HepG2 (cell line): ENCODE measurements at regions not wholly inside any gene's neighbourhood (a gene's known extent, or its start where the extent isn't known, plus 50 kb on each side); places are given as distances from the start of the nearest gene placed in this dataset.

ENCODE experiments used
- ATAC-seq: fragments of 200-7000 bp; cut with Tn5 transposase; 3 replicates; pipeline ENCODE4 v1.9.1; 2020; ENCODE audit warnings: mild to moderate bottlenecking, moderate library complexity
- BruUV-seq: library from RNA; stranded (reverse); fragments of 400-500 nt; replicated peaks from 2 replicates; lab custom pipeline; 2021; lab: Mats Ljungman, UMichigan
- CTCF ChIA-PET: fragments of 300-600 bp; formaldehyde crosslinking; extraction: SDS; loops from one replicate; lab custom pipeline; 2021; ENCODE audit warnings: low total read pairs, inconsistent platforms, low intra/inter-chr PET ratio; lab: Yijun Ruan, JAX
- POLR2A ChIA-PET: fragments of 350-600 bp; sonication (Branson Sonifier 250); formaldehyde crosslinking; loops from one replicate; lab custom pipeline; 2020; ENCODE audit warnings: antibody characterized with exemption, inconsistent platforms; lab: Yijun Ruan, JAX
- DNase-seq: peaks from one replicate; pipeline ENCODE4 v3.0.0-alpha.2; 2015; ENCODE audit warnings: low spot score
- FAIRE-seq: peaks from 3 replicates; lab custom pipeline; 2011; peaks lifted over from hg19 to GRCh38; lab: Jason Lieb, UNC
- H2AFZ ChIP-seq: one replicate; pipeline ENCODE4 v1.6.1; 2011; ENCODE audit warnings: low read length, inconsistent platforms
- H3K27ac ChIP-seq: fragments of 300-600 bp; 3 replicates; pipeline ENCODE4 v1.8.0; 2011; ENCODE audit warnings: mixed run types, mild to moderate bottlenecking, mixed read lengths, low read length, inconsistent platforms; ENCODE audit not compliant: insufficient read depth; ENCODE audit errors: extremely low read length
- H3K27me3 ChIP-seq, 2 experiments: fragments of 200-600 bp in 1 of 2; 2 replicates in 1 of 2; 3 replicates in 1 of 2; pipeline versions ENCODE4 v1.6.0 to v1.8.0; 2011; ENCODE audit warnings: low read length in 2 of 2, mild to moderate bottlenecking in 2 of 2, moderate library complexity in 2 of 2, inconsistent platforms in 1 of 2; ENCODE audit not compliant: insufficient read depth in 2 of 2, control insufficient read depth in 1 of 2
- H3K36me3 ChIP-seq, 2 experiments: fragments of 200-600 bp in 1 of 2; replicated peaks in 1 of 2; 2 replicates in 1 of 2; 3 replicates in 1 of 2; pipeline versions ENCODE4 v1.5.1 to v1.8.0; 2011; ENCODE audit warnings: low read length in 2 of 2, inconsistent platforms in 1 of 2; ENCODE audit not compliant: insufficient read depth in 2 of 2, control insufficient read depth in 1 of 2
- H3K4me1 ChIP-seq: 2 replicates; pipeline ENCODE4 v1.5.1; 2012; ENCODE audit warnings: low read length, inconsistent platforms; ENCODE audit not compliant: insufficient read depth
- H3K4me2 ChIP-seq: 2 replicates; pipeline ENCODE4 v1.6.0; 2011; ENCODE audit warnings: low read depth, low read length, inconsistent platforms
- H3K4me3 ChIP-seq, 3 experiments: fragments of 200-600 bp in 1 of 3; sonication (generic), shearing (Covaris generic) in 1 of 3; replicated peaks in 1 of 3; 2 replicates each; pipeline ENCODE4 v1.5.1; 2011 to 2016; ENCODE audit warnings: low read length in 3 of 3, inconsistent platforms in 2 of 3, low read depth in 2 of 3, mild to moderate bottlenecking in 2 of 3, control low read depth in 1 of 3, mixed read lengths in 1 of 3; ENCODE audit not compliant: insufficient read depth in 1 of 3
- H3K79me2 ChIP-seq: one replicate; pipeline ENCODE4 v1.6.1; 2011; ENCODE audit warnings: low read length, inconsistent platforms; ENCODE audit not compliant: insufficient read depth
- H3K9ac ChIP-seq: 2 replicates; pipeline ENCODE4 v1.6.0; 2011; ENCODE audit warnings: mild to moderate bottlenecking, low read depth, low read length, inconsistent platforms; ENCODE audit not compliant: insufficient read depth
- H3K9me3 ChIP-seq: 2 replicates; pipeline ENCODE4 v1.5.1; 2012; ENCODE audit warnings: mild to moderate bottlenecking, low read length
- H4K20me1 ChIP-seq: 2 replicates; pipeline ENCODE4 v1.6.0; 2011; ENCODE audit warnings: inconsistent platforms, mild to moderate bottlenecking, low read length, moderate library complexity; ENCODE audit not compliant: insufficient read depth
- CBFB ChIP-seq: sonication (generic); formaldehyde crosslinking; IDR thresholded peaks from 2 replicates; pipeline ENCODE4 v1.4.0; 2020; ENCODE audit warnings: missing genetic modification reagents
- CREM ChIP-seq, 2 experiments: sonication (generic) in 1 of 2; formaldehyde crosslinking in 1 of 2; IDR thresholded peaks; 2 replicates each; pipeline versions ENCODE4 v1.4.0 to v1.6.1; 2016 to 2020; ENCODE audit warnings: antibody characterized with exemption in 1 of 2, mild to moderate bottlenecking in 1 of 2, missing genetic modification reagents in 1 of 2
- ETV5 ChIP-seq: IDR thresholded peaks from 2 replicates; pipeline ENCODE4 v1.6.1; 2018; ENCODE audit warnings: missing biosample characterization, missing genetic modification reagents, inconsistent platforms, borderline replicate concordance
- FOXA3 ChIP-seq: IDR thresholded peaks from 2 replicates; pipeline ENCODE4 v1.6.1; 2016; ENCODE audit warnings: missing genetic modification reagents, missing compliant biosample characterization
- HOXA3 ChIP-seq: sonication (generic); formaldehyde crosslinking; IDR thresholded peaks from 2 replicates; pipeline ENCODE4 v1.5.0; 2020; ENCODE audit warnings: missing genetic modification reagents
- MLLT10 ChIP-seq: sonication (generic); formaldehyde crosslinking; IDR thresholded peaks from 2 replicates; pipeline ENCODE4 v1.4.0; 2020; ENCODE audit warnings: missing genetic modification reagents
- NFKB2 ChIP-seq: sonication (generic); formaldehyde crosslinking; IDR thresholded peaks from 2 replicates; pipeline ENCODE4 v1.4.0; 2020; ENCODE audit warnings: missing genetic modification reagents, borderline replicate concordance
- NR2F6 ChIP-seq, 2 experiments: IDR thresholded peaks; 2 replicates each; pipeline ENCODE4 v1.6.1; 2016; ENCODE audit warnings: antibody characterized with exemption in 1 of 2, mild to moderate bottlenecking in 1 of 2
- PAX8 ChIP-seq: sonication (generic); formaldehyde crosslinking; IDR thresholded peaks from 2 replicates; pipeline ENCODE4 v1.8.0; 2022; ENCODE audit warnings: mild to moderate bottlenecking, missing genetic modification reagents, borderline replicate concordance
- SMAD9 ChIP-seq: sonication (generic); formaldehyde crosslinking; IDR thresholded peaks from 2 replicates; pipeline ENCODE4 v1.5.1; 2020; ENCODE audit warnings: mild to moderate bottlenecking, missing genetic modification reagents
- SOX6 ChIP-seq, 2 experiments: fragments of 450-650 bp in 1 of 2; sonication (generic) in 1 of 2; formaldehyde crosslinking in 1 of 2; IDR thresholded peaks; 2 replicates each; pipeline versions ENCODE4 v1.4.0 to v1.6.1; 2017 to 2020; ENCODE audit warnings: antibody characterized with exemption in 1 of 2, mild to moderate bottlenecking in 1 of 2, missing genetic modification reagents in 1 of 2
- U2AF2 ChIP-seq: fragments of 200-400 bp; formaldehyde crosslinking; IDR thresholded peaks from 2 replicates; pipeline ENCODE4 v1.6.1; 2017; ENCODE audit warnings: low read depth, mild to moderate bottlenecking, low read length
- ZNF331 ChIP-seq: sonication (generic); formaldehyde crosslinking; IDR thresholded peaks from 2 replicates; pipeline ENCODE4 v1.4.0; 2020; ENCODE audit warnings: missing genetic modification reagents
- ZNF614 ChIP-seq: IDR thresholded peaks from 2 replicates; pipeline ENCODE4 v1.6.1; 2018; ENCODE audit warnings: missing biosample characterization, missing genetic modification reagents, inconsistent platforms, borderline replicate concordance
- ZNF773 ChIP-seq: sonication (generic); formaldehyde crosslinking; IDR thresholded peaks from 2 replicates; pipeline ENCODE4 v1.4.0; 2020; ENCODE audit warnings: missing genetic modification reagents, borderline replicate concordance
- WGBS: methylation state at CpG from one replicate; pipeline ENCODE4 v1.1.6; 2017; ENCODE audit warnings: low lambda C conversion rate; 5-methylcytosine and 5-hydroxymethylcytosine counted together
- in situ Hi-C: cut with HindIII; loops from 2 replicates; pipeline ENCODE4 v1.10.0; 2017; ENCODE audit warnings: low pct_unique_long_range_greater_than_20kb; ENCODE audit not compliant: extremely low pct_ligation_motif_present
- intact Hi-C: fragments of 100-400 bp; cut with micrococcal nuclease; formaldehyde crosslinking; loops from one replicate; pipeline ENCODE4 v1.10.0; 2022; ENCODE audit not compliant: unreplicated experiment
- TF ChIP-seq, protein P1 (sequence below): sonication (generic); formaldehyde crosslinking; IDR thresholded peaks from 2 replicates; pipeline ENCODE4 v1.8.0; 2022; ENCODE audit warnings: mild to moderate bottlenecking, missing genetic modification reagents, moderate library complexity

DNA sequence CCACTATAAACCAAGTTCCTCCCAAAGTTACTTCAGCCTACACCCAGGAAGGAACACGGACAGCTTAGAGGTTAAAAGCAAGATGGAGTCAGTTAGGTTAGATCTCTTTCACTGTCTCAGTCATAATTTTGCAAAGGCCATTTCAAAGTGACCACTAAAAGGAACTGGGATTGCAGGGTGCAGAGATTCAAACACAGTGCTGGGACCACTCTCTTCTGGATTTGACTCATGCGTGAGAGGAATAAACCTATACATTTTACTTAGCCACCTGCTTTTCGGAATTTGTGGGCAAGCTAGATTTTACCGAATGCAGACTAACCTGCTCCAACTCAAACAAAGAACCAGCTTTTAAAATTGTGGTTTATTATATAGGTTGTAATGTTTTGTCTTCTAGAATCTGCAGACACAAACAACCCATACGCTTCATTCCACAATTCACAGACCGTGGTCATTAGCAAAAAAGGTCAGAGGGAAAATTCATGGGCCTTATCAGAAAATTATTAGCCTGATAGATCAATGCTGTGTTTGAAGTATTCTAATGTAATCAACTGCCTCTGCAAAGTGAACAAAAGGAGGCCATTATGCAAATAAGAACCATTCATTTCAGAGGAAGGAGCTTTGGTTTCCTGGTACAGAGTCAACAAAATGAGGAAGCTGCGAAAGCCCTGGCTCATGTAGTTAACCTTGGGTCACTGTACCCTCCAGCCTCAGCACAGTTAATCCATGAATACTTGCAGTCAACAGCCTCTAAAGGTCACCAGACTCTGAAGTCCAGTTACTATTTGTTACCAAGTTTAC, 342.7 kb upstream of the KLF6 start (continued):
- TF ChIP-seq, protein P1, sequence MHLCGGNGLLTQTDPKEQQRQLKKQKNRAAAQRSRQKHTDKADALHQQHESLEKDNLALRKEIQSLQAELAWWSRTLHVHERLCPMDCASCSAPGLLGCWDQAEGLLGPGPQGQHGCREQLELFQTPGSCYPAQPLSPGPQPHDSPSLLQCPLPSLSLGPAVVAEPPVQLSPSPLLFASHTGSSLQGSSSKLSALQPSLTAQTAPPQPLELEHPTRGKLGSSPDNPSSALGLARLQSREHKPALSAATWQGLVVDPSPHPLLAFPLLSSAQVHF (CRISPR knock-in tag): no peak
- peak; percentile 51 for TF ChIP-seq NR2F6 (IDR thresholded peaks at IDR 0.05)
- no peak for TF ChIP-seq NR2F6 (CRISPR knock-in tag; IDR thresholded peaks at IDR 0.05)
- no peak for TF ChIP-seq PAX8
- TF ChIP-seq ZNF331 (CRISPR knock-in tag): no peak
- TF ChIP-seq MLLT10: no peak
- TF ChIP-seq CBFB (CRISPR knock-in tag): no peak
- TF ChIP-seq CREM (IDR thresholded peaks at IDR 0.05): peak; percentile 28; the same call in 1 of the 2 replicates
- TF ChIP-seq CREM (CRISPR knock-in tag; IDR thresholded peaks at IDR 0.05): no peak
- no peak for TF ChIP-seq SMAD9 (CRISPR knock-in tag)
- TF ChIP-seq NFKB2 (CRISPR knock-in tag): no peak
- no peak for TF ChIP-seq SOX6 (IDR thresholded peaks at IDR 0.05)
- peak; percentile 67 for TF ChIP-seq SOX6 (CRISPR knock-in tag; IDR thresholded peaks at IDR 0.05)
- TF ChIP-seq ETV5 (CRISPR knock-in tag): peak; percentile 51; the same call in 1 of the 2 replicates
- no peak for TF ChIP-seq HOXA3
- TF ChIP-seq FOXA3 (CRISPR knock-in tag): peak; percentile 46

- Histone ChIP-seq H3K36me3 (no peaks in the 10 kb centered on the region), H3K27me3 (no peaks in the 10 kb centered on the region), H3K4me2 (no peak overlapping the region), H4K20me1 (no peaks in the 10 kb centered on the region), H3K9me3 (peaks cover 14% of the 10 kb centered on the region), H3K79me2 (no peaks in the 10 kb centered on the region), H3K4me3 (no peak overlapping the region), H2AFZ (no peak overlapping the region), H3K9ac (no peak overlapping the region), H3K4me1 (peaks cover 18% of the 10 kb centered on the region), H3K27ac (no peak overlapping the region)
- TF ChIP-seq U2AF2: no peak
- no peak for TF ChIP-seq ZNF614
- no peak for TF ChIP-seq ZNF773 (CRISPR knock-in tag)
- FAIRE-seq: no peak
- DNase-seq: no peak
- intact Hi-C loops: no loop called here
- BruUV-seq: no TSS peak
- POLR2A ChIA-PET: no interaction called here
- in situ Hi-C loops: no loop called here
- CTCF ChIA-PET: no interaction called here
- ATAC-seq: no peak
- 0% methylated on average over 1 of the region's 1 CpG for WGBS
Observed at GRCh38 chr10:4125776-4126175, 340.8 kb upstream of the KLF6 start.
